Mesenchymal stem cell (in vitro differentiated cells and primary cell): ENCODE measurements at regions not wholly inside any gene's neighbourhood (a gene's known extent, or its start where the extent isn't known, plus 50 kb on each side); places are given as distances from the start of the nearest gene placed in this dataset.

Source experiments
- DNase-seq: peaks from one replicate; pipeline ENCODE4 v3.0.0-alpha.2; 2013
- H2AFZ ChIP-seq: one replicate; pipeline ENCODE4 v1.6.1; 2013; ENCODE audit warnings: low read depth, mild to moderate bottlenecking, control low read depth, inconsistent platforms, low read length, moderate library complexity
- H2AK5ac ChIP-seq: 2 replicates; pipeline ENCODE4 v1.6.1; 2013; ENCODE audit warnings: low read length, moderate library complexity, mild to moderate bottlenecking, inconsistent platforms; ENCODE audit not compliant: severe bottlenecking
- H2BK120ac ChIP-seq: one replicate; pipeline ENCODE4 v1.6.1; 2013; ENCODE audit warnings: low read depth, mild to moderate bottlenecking, inconsistent platforms, low read length, moderate library complexity
- H2BK12ac ChIP-seq, 2 experiments: one replicate each; pipeline ENCODE4 v1.6.1; 2013; ENCODE audit warnings: inconsistent platforms in 2 of 2, low read length in 2 of 2, mild to moderate bottlenecking in 2 of 2, moderate library complexity in 2 of 2, control low read depth in 1 of 2
- H2BK15ac ChIP-seq: one replicate; pipeline ENCODE4 v1.6.1; 2013; ENCODE audit warnings: mild to moderate bottlenecking, low read depth, inconsistent platforms; ENCODE audit not compliant: poor library complexity, severe bottlenecking
- H2BK5ac ChIP-seq: 2 replicates; pipeline ENCODE4 v1.6.1; 2013; ENCODE audit warnings: low read depth, mild to moderate bottlenecking, low read length, control low read depth, inconsistent platforms; ENCODE audit not compliant: poor library complexity, severe bottlenecking
- H3K14ac ChIP-seq, 2 experiments: one replicate each; pipeline ENCODE4 v1.6.1; 2013; ENCODE audit warnings: inconsistent platforms in 2 of 2, low read length in 2 of 2, control low read depth in 1 of 2, mild to moderate bottlenecking in 1 of 2, moderate library complexity in 1 of 2
- H3K18ac ChIP-seq, 2 experiments: one replicate each; pipeline ENCODE4 v1.6.1; 2013; ENCODE audit warnings: inconsistent platforms in 2 of 2, low read length in 2 of 2, control low read depth in 1 of 2, low read depth in 1 of 2, mild to moderate bottlenecking in 1 of 2
- H3K23ac ChIP-seq, 2 experiments: one replicate each; pipeline ENCODE4 v1.6.1; 2013; ENCODE audit warnings: inconsistent platforms in 2 of 2, low read length in 2 of 2, mild to moderate bottlenecking in 2 of 2, moderate library complexity in 2 of 2, control low read depth in 1 of 2
- H3K27ac ChIP-seq: 2 replicates; pipeline ENCODE4 v1.5.1; 2013; ENCODE audit warnings: mild to moderate bottlenecking, moderate library complexity, low read length, control low read depth, inconsistent platforms; ENCODE audit not compliant: poor library complexity, severe bottlenecking
- H3K27me3 ChIP-seq, 2 experiments: 2 replicates each; pipeline versions ENCODE4 v1.6.1 to v1.7.0; 2013; ENCODE audit warnings: low read length in 2 of 2, mild to moderate bottlenecking in 2 of 2, moderate library complexity in 2 of 2, control low read depth in 1 of 2, inconsistent platforms in 1 of 2; ENCODE audit not compliant: control insufficient read depth in 1 of 2, insufficient read depth in 1 of 2
- H3K36me3 ChIP-seq, 2 experiments: 2 replicates each; pipeline versions ENCODE4 v1.6.1 to v1.7.0; 2013; ENCODE audit warnings: low read length in 2 of 2, control low read depth in 1 of 2, inconsistent platforms in 1 of 2, low read depth in 1 of 2, mild to moderate bottlenecking in 1 of 2; ENCODE audit not compliant: insufficient read depth in 2 of 2, control insufficient read depth in 1 of 2
- H3K4ac ChIP-seq, 2 experiments: one replicate each; pipeline ENCODE4 v1.6.1; 2013; ENCODE audit warnings: inconsistent platforms in 2 of 2, low read length in 2 of 2, mild to moderate bottlenecking in 2 of 2, moderate library complexity in 2 of 2, control low read depth in 1 of 2, low read depth in 1 of 2
- H3K4me1 ChIP-seq: 2 replicates; pipeline ENCODE4 v1.6.1; 2013; ENCODE audit warnings: low read depth, low read length, control low read depth; ENCODE audit not compliant: control insufficient read depth, insufficient read depth
- H3K4me2 ChIP-seq: 2 replicates; pipeline ENCODE4 v1.6.1; 2013; ENCODE audit warnings: low read length, mild to moderate bottlenecking, inconsistent platforms; ENCODE audit not compliant: poor library complexity, severe bottlenecking
- H3K4me3 ChIP-seq, 2 experiments: 2 replicates each; pipeline versions ENCODE4 v1.5.1 to v1.7.0; 2013; ENCODE audit warnings: low read length in 2 of 2, mild to moderate bottlenecking in 2 of 2, control low read depth in 1 of 2, low read depth in 1 of 2; ENCODE audit not compliant: insufficient read depth in 1 of 2
- H3K79me1 ChIP-seq: replicated peaks from 2 replicates; pipeline ENCODE4 v1.6.1; 2013; ENCODE audit warnings: mild to moderate bottlenecking, control low read depth, low read length, inconsistent platforms; ENCODE audit not compliant: poor library complexity, severe bottlenecking
- H3K9ac ChIP-seq: 2 replicates; pipeline ENCODE4 v1.7.0; 2013; ENCODE audit warnings: mild to moderate bottlenecking, low read length, moderate library complexity
- H3K9me3 ChIP-seq: 2 replicates; pipeline ENCODE4 v1.7.0; 2013; ENCODE audit warnings: mild to moderate bottlenecking, low read length; ENCODE audit not compliant: control insufficient read depth
- H4K8ac ChIP-seq: one replicate; pipeline ENCODE4 v1.6.1; 2013; ENCODE audit warnings: inconsistent platforms, mild to moderate bottlenecking, low read length, moderate library complexity
- H4K91ac ChIP-seq: one replicate; pipeline ENCODE4 v1.6.1; 2013; ENCODE audit warnings: mild to moderate bottlenecking, low read length, inconsistent platforms
- WGBS: methylation state at CpG from one replicate; pipeline ENCODE4 v1.1.7; 2013; ENCODE audit warnings: mixed read lengths; 5-methylcytosine and 5-hydroxymethylcytosine counted together

- Histone ChIP-seq H3K4me3 (no peak overlapping the region), H3K79me1 (no peaks in the 10 kb centered on the region), H3K36me3 (no peaks in the 10 kb centered on the region), H3K27ac (no peak overlapping the region), H4K8ac (no peak overlapping the region), H2AFZ (no peak overlapping the region), H3K4me1 (no peaks in the 10 kb centered on the region), H3K23ac (no peak overlapping the region), H3K14ac (no peak overlapping the region), H2AK5ac (no peak overlapping the region), H2BK120ac (no peak overlapping the region), H3K27me3 (no peaks in the 10 kb centered on the region), H3K9ac (no peak overlapping the region), H3K4ac (no peak overlapping the region), H2BK15ac (no peak overlapping the region), H3K4me2 (no peak overlapping the region), H3K9me3 (no peaks in the 10 kb centered on the region), H4K91ac (no peak overlapping the region), H3K18ac (no peak overlapping the region), H2BK12ac (no peak overlapping the region), H2BK5ac (no peak overlapping the region)
- WGBS: 99% methylated on average over 5 of the region's 5 CpGs
- DNase-seq: no peak
These were observed 387.9 kb upstream of the MEF2C start for GRCh38 chr5:89270901-89271300.

- H3K18ac ChIP-seq: no peak overlapping the region
- H2AK5ac ChIP-seq: no peak overlapping the region
- H3K9me3 ChIP-seq: no peaks in the 10 kb centered on the region
- H3K4me1 ChIP-seq: no peaks in the 10 kb centered on the region
- H2BK5ac ChIP-seq: no peak overlapping the region
- no peak for DNase-seq
- H2BK12ac ChIP-seq: no peak overlapping the region
- H3K4ac ChIP-seq: no peak overlapping the region
- H3K14ac ChIP-seq: no peak overlapping the region
- no peak overlapping the region for H3K4me2 ChIP-seq
- no peak overlapping the region for H3K4me3 ChIP-seq
- no peak overlapping the region for H4K91ac ChIP-seq
- H3K36me3 ChIP-seq: no peaks in the 10 kb centered on the region
- H3K27me3 ChIP-seq: no peaks in the 10 kb centered on the region
- no peak overlapping the region for H2BK120ac ChIP-seq
- no peak overlapping the region for H3K27ac ChIP-seq
- H4K8ac ChIP-seq: no peak overlapping the region
- no peak overlapping the region for H2AFZ ChIP-seq
- H3K79me1 ChIP-seq: no peaks in the 10 kb centered on the region
- 84% methylated on average over 5 of the region's 6 CpGs for WGBS
- no peak overlapping the region for H3K23ac ChIP-seq
- no peak overlapping the region for H2BK15ac ChIP-seq
- no peak overlapping the region for H3K9ac ChIP-seq
These were observed 386.7 kb upstream of the MEF2C start for GRCh38 chr5:89269721-89270120.

GRCh38 chr5:89268460-89268859 is 385.5 kb upstream of the MEF2C start:
- no peaks in the 10 kb centered on the region for H3K79me1 ChIP-seq
- no peak overlapping the region for H2BK15ac ChIP-seq
- H3K14ac ChIP-seq: no peak overlapping the region
- no peak overlapping the region for H3K4ac ChIP-seq
- H4K91ac ChIP-seq: no peak overlapping the region
- no peak overlapping the region for H3K18ac ChIP-seq
- H2AFZ ChIP-seq: no peak overlapping the region
- H3K36me3 ChIP-seq: no peaks in the 10 kb centered on the region
- no peak overlapping the region for H2BK12ac ChIP-seq
- H2BK120ac ChIP-seq: no peak overlapping the region
- no peak overlapping the region for H2AK5ac ChIP-seq
- no peak overlapping the region for H3K4me3 ChIP-seq
- H3K4me1 ChIP-seq: no peaks in the 10 kb centered on the region
- no peak overlapping the region for H2BK5ac ChIP-seq
- no peak overlapping the region for H3K27ac ChIP-seq
- no peak for DNase-seq
- no peak overlapping the region for H4K8ac ChIP-seq
- WGBS: 90% methylated on average over 1 of the region's 4 CpGs
- H3K9me3 ChIP-seq: no peaks in the 10 kb centered on the region
- no peak overlapping the region for H3K9ac ChIP-seq
- H3K27me3 ChIP-seq: no peaks in the 10 kb centered on the region
- H3K4me2 ChIP-seq: no peak overlapping the region
- no peak overlapping the region for H3K23ac ChIP-seq

GRCh38 chr5:89267788-89268187 is 384.8 kb upstream of the MEF2C start:
- no CpG with 5 or more reads among the region's 2 CpGs for WGBS

More at GRCh38 chr5:89267788-89268187, 384.8 kb upstream of the MEF2C start:
- H2BK120ac ChIP-seq: no peak overlapping the region
- no peak overlapping the region for H2BK12ac ChIP-seq
- no peaks in the 10 kb centered on the region for H3K79me1 ChIP-seq
- H3K27me3 ChIP-seq: no peaks in the 10 kb centered on the region
- H2AK5ac ChIP-seq: no peak overlapping the region
- no peak overlapping the region for H4K8ac ChIP-seq
- H3K9ac ChIP-seq: no peak overlapping the region
- H2BK5ac ChIP-seq: no peak overlapping the region
- no peaks in the 10 kb centered on the region for H3K36me3 ChIP-seq
- no peak for DNase-seq
- no peak overlapping the region for H2AFZ ChIP-seq
- no peaks in the 10 kb centered on the region for H3K9me3 ChIP-seq
- H4K91ac ChIP-seq: no peak overlapping the region
- no peak overlapping the region for H3K18ac ChIP-seq
- no peak overlapping the region for H3K23ac ChIP-seq
- H3K27ac ChIP-seq: no peak overlapping the region
- no peak overlapping the region for H3K4me2 ChIP-seq
- no peak overlapping the region for H3K4ac ChIP-seq
- no peak overlapping the region for H3K14ac ChIP-seq
- no peak overlapping the region for H2BK15ac ChIP-seq
- H3K4me1 ChIP-seq: no peaks in the 10 kb centered on the region
- no peak overlapping the region for H3K4me3 ChIP-seq
